KMS-11 (cell line): ENCODE measurements at regions not wholly inside any gene's neighbourhood (a gene's known extent, or its start where the extent isn't known, plus 50 kb on each side); places are given as distances from the start of the nearest gene placed in this dataset.

Experiments used
- H2AFZ ChIP-seq: fragments of 200-600 bp; sonication (generic); 2 replicates; pipeline ENCODE4 v1.6.1; 2016; ENCODE audit warnings: antibody characterized with exemption, mixed run types, low read depth
- H3K27ac ChIP-seq: fragments of 200-600 bp; sonication (generic); 2 replicates; pipeline ENCODE4 v1.6.1; 2016; ENCODE audit warnings: mild to moderate bottlenecking, mixed run types
- H3K27me3 ChIP-seq: fragments of 200-600 bp; sonication (generic); 2 replicates; pipeline ENCODE4 v1.6.1; 2017; ENCODE audit warnings: mild to moderate bottlenecking, low read depth, mixed run types, moderate library complexity; ENCODE audit not compliant: insufficient read depth
- H3K36me3 ChIP-seq: fragments of 200-600 bp; sonication (generic); 2 replicates; pipeline ENCODE4 v1.6.1; 2017; ENCODE audit warnings: mild to moderate bottlenecking, mixed run types; ENCODE audit not compliant: insufficient read depth
- H3K4me1 ChIP-seq: fragments of 200-600 bp; sonication (generic); 2 replicates; pipeline ENCODE4 v1.6.1; 2016; ENCODE audit warnings: mild to moderate bottlenecking, low read depth, mixed run types; ENCODE audit not compliant: poor library complexity, severe bottlenecking
- H3K4me2 ChIP-seq: fragments of 200-600 bp; sonication (generic); 2 replicates; pipeline ENCODE4 v1.7.0; 2016; ENCODE audit warnings: mild to moderate bottlenecking, mixed run types
- H3K4me3 ChIP-seq: fragments of 200-600 bp; sonication (generic); IDR thresholded peaks from 2 replicates; pipeline ENCODE4 v1.6.1; 2017; ENCODE audit warnings: low read depth, low read length, mixed read lengths; ENCODE audit not compliant: insufficient read depth
- H3K79me2 ChIP-seq: fragments of 200-600 bp; sonication (generic); 2 replicates; pipeline ENCODE4 v1.6.1; 2016; ENCODE audit warnings: low read depth, mixed run types; ENCODE audit not compliant: insufficient read depth
- H3K9ac ChIP-seq: fragments of 200-600 bp; sonication (generic); 2 replicates; pipeline ENCODE4 v1.6.1; 2016; ENCODE audit warnings: mild to moderate bottlenecking, mixed run types
- H4K20me1 ChIP-seq: fragments of 200-600 bp; sonication (generic); 2 replicates; pipeline ENCODE4 v1.6.1; 2016; ENCODE audit warnings: mild to moderate bottlenecking, mixed run types; ENCODE audit not compliant: insufficient read depth
- TF ChIP-seq, protein P1 (sequence below): fragments of 200-600 bp; sonication (generic); conservative IDR thresholded peaks from 2 replicates; pipeline ENCODE4 v1.6.1; 2017; ENCODE audit warnings: low read depth, mild to moderate bottlenecking, antibody characterized with exemption, low read length, moderate library complexity, mixed read lengths

DNA sequence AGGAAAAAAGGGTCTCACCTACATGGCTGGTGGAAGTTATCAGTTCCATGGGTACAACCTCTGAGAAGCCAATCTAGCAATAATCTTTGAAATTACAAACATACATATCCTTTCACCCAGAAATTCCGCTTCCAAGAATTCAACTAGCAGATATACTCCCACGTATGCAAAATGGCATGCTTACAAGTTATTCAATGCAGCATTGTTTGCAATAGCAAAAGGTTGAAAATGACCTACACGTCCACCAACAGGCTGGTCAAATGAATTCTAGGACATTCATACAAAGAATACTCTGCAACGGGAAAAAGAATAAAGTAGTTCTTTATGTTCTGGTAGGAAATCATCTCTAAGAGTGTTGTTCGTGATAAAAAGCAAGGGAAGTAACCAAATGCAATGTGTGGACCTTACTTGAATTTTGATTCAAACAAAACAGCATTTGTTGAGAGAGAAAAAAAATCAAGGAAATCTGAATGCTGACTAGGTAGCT is 63.7 kb upstream of the NLK start:
- Histone ChIP-seq H3K4me1 (peaks cover 12% of the 10 kb centered on the region), H3K4me3 (no peak overlapping the region), H3K27ac (no peak overlapping the region), H3K27me3 (no peaks in the 10 kb centered on the region), H3K9ac (no peak overlapping the region), H2AFZ (no peak overlapping the region), H4K20me1 (no peaks in the 10 kb centered on the region), H3K36me3 (no peaks in the 10 kb centered on the region), H3K79me2 (no peaks in the 10 kb centered on the region), H3K4me2 (no peak overlapping the region)
- TF ChIP-seq, protein P1, sequence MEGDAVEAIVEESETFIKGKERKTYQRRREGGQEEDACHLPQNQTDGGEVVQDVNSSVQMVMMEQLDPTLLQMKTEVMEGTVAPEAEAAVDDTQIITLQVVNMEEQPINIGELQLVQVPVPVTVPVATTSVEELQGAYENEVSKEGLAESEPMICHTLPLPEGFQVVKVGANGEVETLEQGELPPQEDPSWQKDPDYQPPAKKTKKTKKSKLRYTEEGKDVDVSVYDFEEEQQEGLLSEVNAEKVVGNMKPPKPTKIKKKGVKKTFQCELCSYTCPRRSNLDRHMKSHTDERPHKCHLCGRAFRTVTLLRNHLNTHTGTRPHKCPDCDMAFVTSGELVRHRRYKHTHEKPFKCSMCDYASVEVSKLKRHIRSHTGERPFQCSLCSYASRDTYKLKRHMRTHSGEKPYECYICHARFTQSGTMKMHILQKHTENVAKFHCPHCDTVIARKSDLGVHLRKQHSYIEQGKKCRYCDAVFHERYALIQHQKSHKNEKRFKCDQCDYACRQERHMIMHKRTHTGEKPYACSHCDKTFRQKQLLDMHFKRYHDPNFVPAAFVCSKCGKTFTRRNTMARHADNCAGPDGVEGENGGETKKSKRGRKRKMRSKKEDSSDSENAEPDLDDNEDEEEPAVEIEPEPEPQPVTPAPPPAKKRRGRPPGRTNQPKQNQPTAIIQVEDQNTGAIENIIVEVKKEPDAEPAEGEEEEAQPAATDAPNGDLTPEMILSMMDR, result no peak

GRCh38 chr17:27980043-27980442 is 62.4 kb upstream of the NLK start:
- no peak overlapping the region for H2AFZ ChIP-seq
- H3K4me3 ChIP-seq, result no peak overlapping the region
- TF ChIP-seq, protein P1, result no peak
- H3K27ac ChIP-seq, result no peak overlapping the region
- H3K9ac ChIP-seq, result no peak overlapping the region
- no peaks in the 10 kb centered on the region for H3K79me2 ChIP-seq
- H4K20me1 ChIP-seq, result no peaks in the 10 kb centered on the region
- no peaks in the 10 kb centered on the region for H3K36me3 ChIP-seq
- H3K4me2 ChIP-seq, result no peak overlapping the region
- H3K27me3 ChIP-seq, result no peaks in the 10 kb centered on the region
- peaks cover 12% of the 10 kb centered on the region for H3K4me1 ChIP-seq

- Histone ChIP-seq H3K9ac (no peak overlapping the region), H3K4me3 (no peak overlapping the region), H3K27me3 (no peaks in the 10 kb centered on the region), H3K4me2 (no peak overlapping the region), H3K4me1 (peaks cover 4% of the 10 kb centered on the region), H2AFZ (no peak overlapping the region), H3K27ac (no peak overlapping the region), H3K79me2 (no peaks in the 10 kb centered on the region), H4K20me1 (no peaks in the 10 kb centered on the region), H3K36me3 (no peaks in the 10 kb centered on the region)
- TF ChIP-seq, protein P1, result no peak
Observed at GRCh38 chr17:27981978-27982377, 60.5 kb upstream of the NLK start.

DNA sequence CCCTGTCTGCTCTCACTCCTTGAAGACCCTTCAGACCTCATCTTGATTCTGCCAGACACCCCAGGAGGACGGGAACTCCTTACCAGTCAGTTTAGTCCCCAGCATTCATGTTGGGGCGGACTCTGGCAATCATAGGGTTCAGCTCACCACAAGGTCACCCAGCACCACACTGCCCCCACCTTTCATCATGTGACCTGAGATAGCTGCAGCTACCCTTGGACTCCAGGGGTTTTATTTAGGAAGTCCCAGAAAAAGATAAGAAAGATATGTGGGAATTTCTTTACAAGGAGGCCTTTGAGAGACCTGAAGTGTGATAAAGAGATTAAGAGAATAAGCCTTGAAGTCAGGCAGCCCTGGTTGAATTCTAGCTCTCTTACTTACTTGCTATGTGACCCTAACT is 59.8 kb upstream of the NLK start:
- TF ChIP-seq, protein P1, result no peak
- H3K4me2 ChIP-seq, result no peak overlapping the region
- H3K79me2 ChIP-seq, result no peaks in the 10 kb centered on the region
- H3K4me1 ChIP-seq, result no peaks in the 10 kb centered on the region
- H3K27me3 ChIP-seq, result no peaks in the 10 kb centered on the region
- H3K36me3 ChIP-seq, result no peaks in the 10 kb centered on the region
- no peak overlapping the region for H3K9ac ChIP-seq
- H3K4me3 ChIP-seq, result no peak overlapping the region
- no peaks in the 10 kb centered on the region for H4K20me1 ChIP-seq
- no peak overlapping the region for H3K27ac ChIP-seq
- H2AFZ ChIP-seq, result no peak overlapping the region
